ENCODE measurements at regions not wholly inside any gene's neighbourhood (a gene's known extent, or its start where the extent isn't known, plus 50 kb on each side); places are given as distances from the start of the nearest gene placed in this dataset.
"Not testable (repeated sequence)": the region's sequence is repeated elsewhere in the genome, so short reads cannot be mapped to it uniquely, and the experiment has no call there.

DNA sequence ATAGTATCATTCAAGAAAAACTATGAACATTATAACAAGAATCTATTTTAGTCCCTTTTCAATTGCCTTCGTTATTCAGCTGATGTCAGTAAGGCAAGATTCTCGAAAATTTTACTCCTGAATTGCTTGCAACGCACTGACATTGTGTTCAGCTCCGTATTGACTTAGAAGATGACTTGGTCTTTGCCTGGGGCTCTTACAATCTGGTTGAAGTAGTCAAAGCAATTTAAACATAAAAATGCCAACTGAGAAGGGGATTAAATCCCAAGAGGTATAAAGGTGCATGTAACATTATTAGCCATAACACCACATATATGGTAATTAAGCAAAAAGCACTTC lies 507.1 kb downstream of the CENPC start:
- DNase-seq (ENCODE audit: low spot score) = no peak

GRCh38 chr4:67037504-67038227 lies 507.6 kb downstream of the CENPC start:
- DNase-seq (ENCODE audit: low spot score) = no peak

- no peak for DNase-seq (ENCODE audit: low spot score)
These were observed 508.5 kb downstream of the CENPC start for GRCh38 chr4:67036791-67037190.

GRCh38 chr4:67035986-67036385 lies 509.3 kb downstream of the CENPC start:
- no peak for DNase-seq (ENCODE audit: low spot score)

DNA sequence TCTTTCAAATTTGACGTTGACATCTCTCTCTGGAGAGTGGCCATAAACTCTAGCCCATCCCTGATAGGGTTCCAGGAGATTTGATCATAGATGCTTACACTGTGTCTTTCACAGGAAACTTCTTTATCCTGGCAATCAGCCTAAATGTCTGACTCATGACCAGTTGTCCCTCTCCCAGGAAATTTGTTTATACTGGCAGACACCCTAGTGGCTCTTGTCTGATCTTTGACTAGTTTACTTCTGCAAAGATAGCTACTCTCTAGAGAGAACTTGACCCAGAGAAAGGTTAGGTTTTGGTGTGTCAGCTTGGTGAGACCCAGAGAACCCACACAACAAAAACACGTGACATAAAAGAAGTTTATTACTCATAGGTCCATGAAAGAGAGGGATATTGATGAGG lies 509.8 kb downstream of the CENPC start:
- DNase-seq (ENCODE audit: low spot score) = no peak

DNA sequence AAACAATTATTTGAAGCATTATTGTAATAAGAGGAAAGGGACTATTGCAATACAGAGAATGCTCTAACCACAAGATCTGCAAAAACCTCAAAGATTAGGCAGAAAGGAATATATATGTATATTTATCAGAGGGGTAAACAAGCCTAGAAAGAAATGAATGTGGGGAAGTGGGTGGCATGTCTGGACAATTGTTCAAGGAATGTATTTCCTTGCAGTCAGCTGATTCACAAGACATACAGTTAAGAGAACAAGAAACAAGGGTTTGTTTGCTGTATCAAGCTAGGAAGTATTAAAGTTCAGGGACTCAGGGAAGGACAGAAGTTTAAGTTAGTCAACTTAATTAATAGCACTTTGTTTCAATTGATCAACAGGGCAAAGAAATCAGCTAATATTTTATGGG lies 514.7 kb downstream of the CENPC start:
- DNase-seq (ENCODE audit: low spot score) = no peak

DNA sequence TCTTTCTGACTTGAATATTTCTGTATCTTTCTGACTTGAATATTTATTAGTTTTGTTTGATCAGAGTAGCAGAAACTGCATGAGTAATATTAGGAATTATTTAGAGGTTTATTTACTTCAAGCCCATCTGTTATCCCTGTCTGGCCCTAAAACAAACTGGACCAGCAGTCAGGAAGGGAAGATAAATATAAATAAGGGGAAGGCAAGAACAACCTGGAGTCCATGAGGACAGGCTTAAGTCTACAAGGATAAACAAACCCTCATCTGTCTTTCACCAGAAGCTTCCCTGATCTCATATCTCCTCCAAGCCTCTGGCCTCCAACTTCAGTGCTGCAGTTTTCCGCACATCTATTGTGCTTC lies 524.9 kb downstream of the CENPC start:
- no peak for DNase-seq (ENCODE audit: low spot score)

DNA sequence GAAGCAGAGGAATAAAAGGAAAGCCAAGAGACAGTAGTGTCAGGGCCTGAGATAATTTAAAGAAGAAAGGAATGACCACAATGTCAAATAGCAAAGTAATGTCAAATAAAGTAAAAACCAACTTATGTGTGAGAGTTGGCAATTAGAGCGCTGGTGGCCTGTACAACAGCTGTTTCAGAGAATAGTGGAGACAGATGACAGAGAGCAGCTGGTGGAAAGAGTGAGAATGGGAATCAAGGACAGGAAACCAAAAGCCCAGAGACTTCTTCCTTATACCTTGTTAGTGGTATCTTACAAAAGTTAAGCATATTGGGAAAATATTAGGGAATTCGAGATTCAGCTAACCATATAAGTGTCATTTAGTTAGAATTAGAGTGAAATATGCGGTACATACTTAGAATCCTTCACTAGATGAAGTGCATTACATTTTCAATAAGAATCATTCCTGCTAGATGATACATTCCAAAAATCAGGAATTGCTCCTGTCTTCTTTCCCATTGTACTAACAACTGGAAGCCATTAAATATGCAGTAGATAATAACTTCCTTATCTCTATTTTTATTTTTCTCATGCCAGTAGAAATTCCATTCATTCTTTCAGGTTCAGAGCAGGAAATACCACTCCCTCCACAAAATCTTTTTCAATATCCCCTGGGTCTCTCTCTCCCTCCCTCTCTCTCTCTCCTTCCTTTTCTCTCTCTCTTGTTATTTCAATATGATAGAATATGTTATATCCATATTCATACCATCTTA lies 525.4 kb downstream of the CENPC start:
- no peak for DNase-seq (ENCODE audit: low spot score)

DNA sequence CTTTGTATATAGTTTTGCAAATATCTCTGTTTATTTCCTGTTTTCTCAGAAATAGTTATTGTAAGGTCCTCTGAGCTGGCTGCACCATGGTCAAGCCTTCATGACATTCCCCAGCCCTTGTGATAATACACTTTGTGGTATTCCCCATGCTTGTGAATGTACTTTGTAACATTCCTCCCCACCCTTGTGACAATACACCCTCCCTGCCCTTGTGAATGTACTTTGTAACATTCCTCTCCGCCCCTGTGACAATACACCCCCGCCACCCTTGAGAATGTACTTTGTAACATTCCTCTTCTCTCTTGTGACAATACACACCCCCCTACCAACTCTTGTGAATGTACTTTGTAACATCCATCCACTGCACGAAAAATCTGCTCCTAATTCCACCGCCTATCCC lies 530.7 kb downstream of the CENPC start:
- no peak for DNase-seq (ENCODE audit: low spot score)

GRCh38 chr4:67006791-67007190 lies 538.5 kb downstream of the CENPC start:
- no peak for DNase-seq (ENCODE audit: low spot score)

DNA sequence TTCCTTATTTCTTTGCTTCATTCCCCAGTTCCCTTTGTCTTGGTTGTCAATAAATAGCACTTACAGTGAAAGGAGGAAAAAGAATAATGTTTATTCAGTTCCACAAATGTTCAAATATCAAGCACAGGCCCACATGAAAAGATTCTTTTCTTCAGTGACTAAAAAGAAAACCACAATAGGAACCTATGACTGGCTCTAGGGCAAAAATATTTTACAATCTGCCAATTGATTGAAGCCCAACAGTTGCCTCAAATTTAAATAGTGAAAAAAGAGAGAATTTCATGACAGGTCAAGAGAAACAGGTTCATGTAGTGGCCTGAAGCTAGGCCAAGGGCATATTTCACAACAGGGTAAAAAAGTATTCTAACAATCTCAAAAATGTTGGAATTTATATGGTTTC lies 553.8 kb downstream of the CENPC start:
- no peak for DNase-seq (ENCODE audit: low spot score)

DNA sequence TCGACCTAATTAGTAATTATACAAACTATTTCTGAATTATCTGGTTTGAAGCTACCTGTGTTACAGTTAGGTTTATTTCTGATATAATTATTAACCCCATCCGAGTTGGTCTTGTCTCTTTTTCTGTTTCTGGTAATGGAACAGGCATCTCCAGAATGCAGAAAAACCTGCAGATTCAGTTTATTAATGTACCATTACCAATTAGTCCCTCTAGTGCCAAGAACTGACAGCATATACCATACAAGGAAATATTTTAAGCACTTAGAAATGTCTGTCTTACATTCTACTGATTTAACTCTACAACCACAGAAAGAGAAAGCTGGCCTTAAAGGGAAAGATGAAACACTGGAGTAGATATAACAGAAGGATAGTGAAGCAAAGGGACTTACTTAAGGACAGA lies 570.6 kb downstream of the CENPC start:
- no peak for DNase-seq (ENCODE audit: low spot score)

DNA sequence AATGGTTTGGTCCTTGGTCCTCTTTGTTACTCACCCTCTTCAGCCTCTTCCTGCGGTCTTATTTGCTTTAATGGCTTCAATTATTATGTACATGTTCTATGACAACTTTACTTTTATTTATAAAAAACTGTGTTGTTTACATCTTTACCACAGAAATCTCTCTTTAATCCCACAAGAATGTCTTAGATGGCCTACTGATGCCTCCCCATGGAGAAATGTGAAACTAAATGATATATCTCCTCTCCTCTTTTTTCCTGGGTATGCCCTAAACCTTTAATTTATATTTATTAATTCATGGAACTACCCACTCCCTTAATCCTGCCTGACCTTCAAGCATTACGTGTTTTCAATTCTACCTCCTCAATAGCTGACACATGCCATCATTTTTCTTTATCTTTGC lies 573.2 kb downstream of the CENPC start:
- no peak for DNase-seq (ENCODE audit: low spot score)

DNA sequence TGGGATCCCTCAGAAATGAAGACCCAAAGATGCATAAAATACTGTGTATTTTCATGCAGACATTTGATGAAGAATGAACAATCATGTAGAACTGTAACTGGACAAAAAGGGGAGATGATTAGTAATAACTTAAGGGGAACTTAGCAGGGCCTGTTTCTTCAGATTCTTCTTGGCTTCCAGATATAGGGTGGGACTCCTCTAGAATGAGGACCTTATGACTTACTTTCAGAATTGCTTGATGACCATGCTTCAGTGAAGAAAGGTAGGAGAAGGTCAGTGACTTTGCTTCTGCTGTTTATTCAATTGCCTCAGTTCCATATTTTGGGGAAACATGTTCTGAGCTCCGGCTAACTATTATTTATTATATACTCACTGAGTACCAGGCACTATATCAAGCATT lies 580.8 kb downstream of the CENPC start:
- DNase-seq (ENCODE audit: low spot score) = no peak

- DNase-seq (ENCODE audit: low spot score) = no peak
These were observed 582.2 kb downstream of the CENPC start for GRCh38 chr4:66963084-66963483.

DNA sequence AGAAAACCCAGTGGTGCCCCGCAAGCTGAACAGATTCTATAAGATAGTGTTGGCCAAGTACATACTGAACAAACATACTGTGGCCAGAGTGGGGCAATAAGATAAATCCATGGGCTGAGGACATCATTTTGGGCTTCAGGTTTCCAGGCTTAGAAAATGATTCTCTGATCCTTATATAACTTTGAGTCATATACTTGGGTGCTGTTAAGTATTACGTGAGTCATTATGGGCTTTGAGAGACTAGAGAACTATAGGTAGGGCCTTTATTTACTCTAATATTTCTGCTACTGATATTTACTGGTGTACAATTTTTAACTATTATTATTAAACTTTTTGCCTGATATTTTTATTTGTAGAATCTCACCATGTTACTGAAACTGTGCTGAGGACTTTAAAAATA lies 586.1 kb downstream of the CENPC start:
- no peak for DNase-seq (ENCODE audit: low spot score)

DNA sequence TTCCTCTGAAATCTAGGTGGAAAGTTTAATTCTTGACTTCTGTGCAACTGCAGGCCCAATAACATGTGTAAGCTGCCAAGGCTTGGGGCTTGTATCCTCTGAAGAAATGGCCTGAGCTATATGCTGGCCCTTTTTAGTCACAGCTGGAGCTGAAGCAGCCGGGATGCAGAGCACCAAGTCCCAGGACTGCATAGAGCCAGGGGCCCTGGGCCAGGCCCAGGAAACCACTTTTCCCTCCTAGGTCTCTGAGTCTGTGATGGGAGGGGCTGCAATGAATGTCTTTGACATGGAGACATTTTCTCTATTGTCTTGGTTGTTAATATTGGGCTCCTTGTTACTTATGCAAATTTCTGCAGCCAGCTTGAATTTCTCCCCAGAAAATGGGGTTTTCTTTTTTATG lies 588.5 kb downstream of the CENPC start:
- DNase-seq (ENCODE audit: low spot score) = no peak

DNA sequence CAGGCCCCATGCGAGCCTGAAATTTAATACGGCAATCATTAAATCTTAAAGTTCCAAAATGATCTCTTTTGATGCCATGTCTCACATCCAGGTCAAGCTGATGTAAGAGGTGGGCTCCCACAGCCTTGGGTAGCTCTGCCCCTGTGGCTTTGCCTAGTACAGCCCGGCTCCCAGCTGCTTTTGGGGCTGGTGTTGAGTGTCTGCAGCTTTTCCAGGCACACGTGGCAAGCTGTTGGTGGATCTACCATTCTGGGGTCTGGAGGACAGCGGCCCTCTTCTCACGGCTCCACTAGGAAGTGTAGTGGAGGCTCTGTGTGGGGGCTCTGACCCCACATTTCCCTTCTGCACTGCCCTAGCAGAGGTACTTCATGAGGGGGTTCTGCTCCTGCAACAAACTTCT lies 588.9 kb downstream of the CENPC start:
- DNase-seq (ENCODE audit: low spot score) = no peak

- DNase-seq (ENCODE audit: low spot score) = no peak
These were observed 589.5 kb downstream of the CENPC start for GRCh38 chr4:66955784-66956183.

DNA sequence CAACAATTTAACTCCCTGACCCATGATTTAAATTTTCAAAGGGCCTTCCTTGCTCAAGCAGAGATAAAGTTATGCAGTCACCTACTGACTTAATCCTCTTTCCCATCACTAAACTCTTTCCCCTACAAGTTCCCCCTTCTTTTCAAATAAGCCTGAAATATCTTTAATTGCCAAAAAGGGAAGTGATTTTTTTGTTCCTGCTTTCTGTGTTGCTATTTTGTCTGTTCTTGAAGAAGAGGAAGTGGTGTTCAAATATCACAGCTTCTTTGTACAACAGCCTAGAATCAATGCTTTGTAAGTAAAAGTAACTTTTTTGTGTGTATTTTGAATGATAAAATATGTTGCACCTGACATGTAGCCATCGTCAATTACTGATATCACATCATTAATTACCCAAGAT lies 595.9 kb downstream of the CENPC start:
- DNase-seq (ENCODE audit: low spot score) = no peak

- no peak for DNase-seq (ENCODE audit: low spot score)
These were observed 598.5 kb downstream of the CENPC start for GRCh38 chr4:66946761-66947160.

GRCh38 chr4:66943112-66943511 lies 602.2 kb downstream of the CENPC start:
- DNase-seq (ENCODE audit: low spot score) = no peak

DNA sequence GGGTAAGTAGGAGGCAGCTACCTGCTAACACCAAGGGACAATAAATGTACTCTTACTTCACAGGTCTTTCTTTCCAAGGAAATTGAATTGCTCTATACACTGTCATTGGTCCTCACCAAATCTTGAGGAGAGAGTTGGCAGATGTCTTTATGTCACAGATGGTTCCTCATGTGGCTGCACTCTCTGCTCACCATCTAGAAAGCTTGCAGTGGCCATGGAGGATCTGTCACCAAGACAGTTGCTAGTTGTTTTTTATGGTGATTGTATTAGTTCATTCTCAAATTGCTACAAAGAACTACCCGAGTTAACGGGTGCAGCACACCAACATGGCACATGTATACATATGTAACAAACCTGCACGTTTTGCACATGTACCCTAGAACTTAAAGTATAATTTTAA lies 613.3 kb downstream of the CENPC start:
- DNase-seq (ENCODE audit: low spot score) = not testable (repeated sequence)

GRCh38 chr4:66930206-66930605 lies 615.1 kb downstream of the CENPC start:
- no peak for DNase-seq (ENCODE audit: low spot score)

Data from activated CD4-positive, alpha-beta T cell treated with anti-CD3 and anti-CD28 coated beads, Interleukin-2, Interleukin-4, amounts not matched to agents 100 ng/mL and 50 ng/mL, durations not matched to agents 16 hours and 8 hours (primary cell).